ENCODE measurements at regions not wholly inside any gene's neighbourhood (a gene's known extent, or its start where the extent isn't known, plus 50 kb on each side); places are given as distances from the start of the nearest gene placed in this dataset.

- DNase-seq = no peak
These were observed 57.4 kb downstream of the IGLL1 start for GRCh38 chr22:23522623-23523251.

DNA sequence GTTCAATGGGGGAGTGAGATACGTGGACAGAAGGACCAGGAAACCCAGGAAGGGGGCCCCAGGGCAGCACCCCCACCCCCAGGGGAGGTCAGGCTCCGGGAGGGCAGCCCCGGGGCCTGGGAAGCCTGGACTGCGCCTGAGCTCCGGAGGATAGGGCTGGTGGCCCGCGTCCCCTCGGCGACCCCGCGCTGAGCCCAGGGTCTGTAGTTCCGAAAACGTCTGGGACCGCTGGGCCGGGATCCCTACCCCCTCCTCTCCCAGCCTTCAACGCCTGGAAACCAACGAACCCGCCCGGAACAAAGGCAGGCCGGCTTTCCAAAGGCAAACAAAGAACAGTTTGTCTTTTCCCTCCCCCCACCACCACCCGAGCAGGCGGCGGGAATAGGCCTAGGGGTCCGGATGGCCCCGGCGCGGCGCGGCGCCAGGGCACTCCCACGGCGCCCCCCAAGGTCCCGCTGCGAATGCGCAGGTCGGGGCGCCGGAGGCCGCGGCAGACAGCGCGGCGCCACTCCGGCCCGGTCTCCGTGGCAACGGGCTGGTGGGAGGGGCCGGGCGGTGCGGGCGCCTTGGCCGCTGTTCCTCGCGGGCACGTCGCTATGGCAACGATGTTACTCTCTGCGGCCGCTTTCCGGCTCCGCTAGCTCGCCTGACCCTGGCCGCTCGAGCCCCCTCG lies 58.5 kb downstream of the IGLL1 start:
- peak; percentile 44 to 68 for DNase-seq

DNA sequence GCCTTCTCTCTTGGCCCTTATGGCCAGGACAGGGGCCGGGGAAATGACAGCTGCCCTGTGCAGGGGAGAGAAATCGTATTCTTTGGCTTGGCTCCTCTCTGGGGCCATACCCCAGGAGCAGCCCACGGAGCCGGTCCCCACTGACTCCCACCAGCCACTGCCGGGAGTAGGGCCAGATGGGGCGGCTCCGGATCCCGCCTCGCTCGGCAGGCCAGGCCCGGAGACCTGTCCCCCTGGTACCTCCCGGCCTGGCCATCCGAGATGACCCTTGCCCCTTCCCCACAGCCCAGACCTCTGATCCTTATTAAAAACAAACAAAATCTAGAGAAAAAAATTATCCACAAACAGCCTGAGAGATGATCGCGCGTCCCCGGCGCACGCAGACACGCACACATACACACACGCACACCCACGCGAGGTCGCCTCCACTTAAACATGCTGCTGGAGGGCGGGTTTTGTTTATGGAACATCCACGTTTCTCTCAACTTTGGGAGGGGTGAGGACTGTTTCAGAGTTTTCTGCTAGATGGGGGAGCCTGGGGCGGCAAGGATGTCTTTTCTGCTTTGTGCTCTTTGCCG lies 59.1 kb downstream of the IGLL1 start:
- no peak for DNase-seq

DNA sequence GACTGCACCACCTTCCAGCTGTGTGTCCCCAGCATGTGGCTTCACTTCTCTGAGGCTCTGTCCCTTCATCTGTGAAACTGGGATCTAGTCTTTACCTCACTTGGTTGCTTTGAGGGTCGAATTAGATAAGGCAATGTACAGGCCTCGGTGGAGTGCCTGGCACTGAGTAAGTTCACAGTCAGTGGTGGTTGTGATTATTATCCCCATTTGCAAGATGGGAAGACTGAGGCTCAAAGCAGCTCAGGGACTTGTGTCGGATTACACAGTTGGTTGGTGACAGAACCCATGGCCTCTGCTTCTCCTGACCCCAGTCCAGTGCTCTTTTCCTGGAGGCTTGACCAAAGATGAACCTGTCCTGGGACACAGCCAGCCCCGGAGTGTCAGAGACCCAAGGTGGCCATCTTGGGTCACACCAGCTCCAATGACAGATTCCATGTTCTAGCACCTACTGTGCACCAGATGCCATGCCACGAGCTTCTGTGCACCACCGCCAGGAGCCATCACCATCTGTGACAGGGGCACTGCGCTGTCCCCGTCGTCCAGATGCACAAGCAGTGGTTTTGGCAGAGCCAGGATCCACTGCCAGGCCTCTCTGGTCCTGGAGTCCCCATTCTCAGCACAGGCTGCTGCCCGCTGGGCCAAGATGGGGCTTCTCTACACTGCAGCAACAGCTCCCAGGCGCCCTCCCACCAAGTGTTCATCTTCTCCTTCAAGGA lies 60.5 kb downstream of the IGLL1 start:
- no peak for DNase-seq

DNA sequence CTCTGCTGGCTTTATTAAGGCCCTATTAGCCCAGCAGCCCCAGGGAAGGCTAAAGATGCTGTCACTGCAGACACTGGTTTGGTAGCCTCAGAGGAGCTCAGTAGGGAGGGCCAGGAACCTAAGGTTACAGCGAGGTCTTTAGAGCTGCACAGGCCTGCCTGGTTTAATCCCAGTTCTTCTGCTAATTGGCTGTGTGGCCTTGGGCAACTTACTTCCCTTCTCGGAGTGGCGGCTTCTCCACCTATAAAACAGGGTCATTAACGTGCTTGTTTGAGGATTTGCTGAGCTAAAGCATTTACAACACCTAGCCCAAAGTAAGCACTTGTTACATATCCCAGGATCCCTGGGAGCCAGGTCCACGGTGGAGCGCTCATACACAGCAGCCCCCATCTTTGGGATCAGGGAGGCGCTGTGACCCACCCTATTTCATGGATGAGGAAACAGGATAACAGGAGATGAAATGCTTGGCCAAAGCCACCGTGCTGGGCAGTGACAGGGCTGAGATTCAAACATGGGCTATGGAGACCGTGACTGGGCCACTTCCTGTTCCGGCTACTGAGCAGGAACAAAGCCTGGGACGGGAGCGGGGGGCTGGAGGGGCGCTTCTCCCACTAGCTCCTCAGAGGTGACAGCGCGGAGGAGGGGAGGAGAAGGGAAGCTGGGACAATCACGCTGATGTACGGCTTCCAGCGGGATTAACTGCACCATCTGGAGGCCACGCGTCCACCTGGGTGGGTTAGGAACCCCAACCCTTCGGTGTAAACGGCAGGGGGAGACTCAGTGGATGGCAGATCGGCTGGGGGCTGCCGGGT lies 61.5 kb downstream of the IGLL1 start:
- no peak for DNase-seq

GRCh38 chr22:23517804-23518375 lies 62.2 kb downstream of the IGLL1 start:
- no peak for DNase-seq

- no peak for DNase-seq
These were observed 63.8 kb downstream of the IGLL1 start for GRCh38 chr22:23516304-23516703.

- no peak for DNase-seq
These were observed 65.6 kb downstream of the IGLL1 start for GRCh38 chr22:23514322-23515038.

DNA sequence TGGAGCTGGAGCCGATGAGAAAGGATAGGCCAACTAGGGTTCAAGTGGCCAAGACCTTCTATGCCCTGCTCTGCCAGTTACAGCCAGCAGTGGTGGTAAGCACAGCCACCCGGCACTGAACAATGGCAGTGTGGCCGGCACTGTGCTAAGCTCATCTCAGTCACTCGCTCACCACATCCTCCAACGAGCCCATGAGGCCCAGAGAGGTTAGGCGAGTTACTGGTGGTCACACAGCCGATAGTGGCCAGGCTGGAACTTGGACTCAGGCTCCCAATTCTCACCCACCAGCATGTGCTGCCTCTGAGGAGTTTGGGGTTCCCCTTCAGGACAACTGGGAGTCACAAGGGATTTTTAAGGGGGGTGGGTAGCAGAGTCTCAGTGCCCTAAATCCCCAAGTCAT lies 66.4 kb downstream of the IGLL1 start:
- DNase-seq = no peak

GRCh38 chr22:23513133-23513532 lies 67.0 kb downstream of the IGLL1 start:
- no peak for DNase-seq

- no peak for DNase-seq
These were observed 67.4 kb downstream of the IGLL1 start for GRCh38 chr22:23512721-23513120.

GRCh38 chr22:23512348-23512705 lies 67.8 kb downstream of the IGLL1 start:
- no peak for DNase-seq

DNA sequence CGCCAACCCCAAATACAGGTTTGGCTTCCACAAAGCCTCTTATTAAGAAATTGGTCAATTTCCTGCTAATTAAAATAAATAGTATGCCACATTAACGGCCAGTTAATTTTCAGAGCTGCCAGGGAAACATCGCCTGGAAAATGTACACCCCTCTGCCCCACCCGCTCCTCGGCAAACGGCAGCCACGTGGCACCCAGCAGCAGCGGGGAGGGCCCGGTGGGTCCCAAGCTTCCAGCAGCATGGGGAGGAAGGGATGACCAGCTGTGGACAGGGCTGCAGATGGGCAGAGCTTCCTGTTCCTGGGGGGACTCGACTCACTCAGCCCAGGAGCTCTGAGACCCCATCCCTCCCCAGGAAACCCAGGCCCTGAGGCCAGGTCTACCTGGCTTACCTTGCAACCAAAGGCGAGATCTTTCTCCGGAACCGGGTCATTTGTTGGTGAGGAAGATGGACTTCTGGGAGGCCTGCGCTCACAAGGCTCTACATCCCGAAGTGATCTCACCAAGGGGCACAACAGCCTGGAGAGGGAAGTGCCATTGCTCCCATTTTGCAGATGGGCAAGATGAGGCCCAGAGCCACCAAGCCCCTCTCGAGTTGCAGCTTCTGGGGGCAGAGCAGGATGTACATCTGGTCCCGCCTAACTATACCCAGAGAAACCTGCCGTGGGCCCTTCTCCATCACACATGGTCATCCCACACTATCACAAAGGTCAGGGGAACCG lies 68.3 kb downstream of the IGLL1 start:
- no peak for DNase-seq

- no peak for DNase-seq
These were observed 70.4 kb downstream of the IGLL1 start for GRCh38 chr22:23509571-23510302.

DNA sequence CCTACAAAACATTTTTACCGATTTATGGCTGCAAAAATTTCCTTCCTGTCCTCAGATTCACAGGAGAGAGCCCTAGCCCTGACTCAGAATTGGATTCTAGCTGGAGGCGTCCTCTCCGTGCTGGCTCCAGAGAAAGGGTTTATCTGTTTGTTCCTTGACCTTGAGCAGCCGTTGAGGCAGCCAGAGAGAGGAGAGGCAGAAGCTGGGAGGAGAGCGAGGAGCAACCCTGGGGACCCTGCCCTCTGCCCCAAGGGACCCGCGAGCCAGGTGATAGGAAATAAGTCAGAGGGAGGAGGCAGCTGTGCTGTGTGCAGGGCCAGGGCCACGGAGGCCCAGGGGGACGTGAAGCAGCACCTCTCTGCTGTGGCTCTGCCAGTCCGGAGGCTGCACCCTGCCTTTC lies 75.6 kb downstream of the IGLL1 start:
- no peak for DNase-seq

DNA sequence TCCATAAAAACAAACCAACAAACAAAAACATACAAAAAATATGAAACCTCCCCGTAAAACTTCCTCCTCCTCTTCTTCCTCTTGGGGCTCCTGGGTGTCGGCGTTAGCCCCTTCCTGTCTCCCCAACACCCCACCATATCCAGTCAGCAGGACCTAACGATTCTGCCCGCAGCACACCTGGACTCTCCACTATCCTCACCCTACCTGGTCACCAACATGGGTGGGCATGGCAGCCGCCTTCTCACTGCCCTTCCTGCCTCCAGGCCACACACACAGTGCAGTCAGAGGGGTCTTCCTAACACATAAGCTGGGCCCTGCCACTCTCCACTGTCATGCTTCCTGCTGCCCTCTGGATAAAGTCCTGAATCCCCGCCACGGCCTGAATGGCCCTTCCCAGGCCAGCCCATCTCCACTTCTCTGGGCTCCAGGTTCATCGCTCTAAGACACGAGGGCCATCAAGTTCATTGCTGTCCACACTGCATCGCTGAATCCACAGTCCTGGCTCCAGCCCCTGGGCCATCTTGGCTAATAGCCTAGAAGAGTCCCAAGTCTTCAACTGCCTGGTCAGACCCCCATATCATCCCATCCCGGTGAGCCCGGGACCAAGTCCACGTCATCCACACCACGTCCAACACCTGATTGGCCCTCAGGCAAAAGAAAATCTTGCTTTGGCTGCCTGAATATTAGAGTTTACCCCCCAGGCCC lies 76.2 kb downstream of the IGLL1 start:
- DNase-seq = no peak

DNA sequence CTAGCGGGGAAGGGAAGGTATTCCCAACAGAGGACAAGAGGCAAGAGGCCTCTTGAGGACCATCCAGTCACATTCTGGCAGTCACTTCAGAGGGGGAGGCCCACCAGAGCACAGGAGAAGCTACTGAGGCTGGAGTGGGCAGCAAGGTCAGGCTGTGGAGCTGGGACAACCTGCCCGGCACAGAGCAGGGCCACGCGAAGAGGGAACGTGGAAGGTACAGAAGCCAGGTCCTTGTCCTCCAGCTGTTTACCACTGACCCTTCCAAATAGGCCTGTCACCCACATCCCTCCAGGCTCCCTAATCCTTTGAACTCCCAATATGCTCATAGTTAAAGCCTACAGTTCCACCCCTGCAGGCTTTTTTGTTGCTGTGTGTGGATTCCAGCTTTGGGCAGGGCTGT lies 76.9 kb downstream of the IGLL1 start:
- no peak for DNase-seq

- no peak for DNase-seq
These were observed 78.4 kb downstream of the IGLL1 start for GRCh38 chr22:23501708-23502107.

DNA sequence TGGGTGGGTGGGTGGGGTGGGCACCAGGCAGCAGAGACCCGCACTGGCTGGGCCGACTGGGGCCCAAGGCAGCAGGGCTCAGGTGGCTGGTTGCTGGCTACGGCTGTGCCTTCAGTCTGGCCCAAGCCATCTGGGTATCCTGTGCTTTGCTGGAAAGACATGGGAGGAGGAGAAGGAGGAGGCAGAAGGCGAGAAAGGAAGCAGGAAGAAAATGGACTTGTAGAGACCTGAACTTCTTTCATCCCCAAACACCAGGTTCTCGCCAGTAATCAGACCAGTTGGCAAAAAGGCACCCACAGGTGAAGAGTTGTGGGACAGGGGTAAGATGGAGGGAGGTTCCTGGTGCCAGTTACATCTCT lies 78.8 kb downstream of the IGLL1 start:
- DNase-seq = no peak
